H1 (cell line): ENCODE measurements at regions not wholly inside any gene's neighbourhood (a gene's known extent, or its start where the extent isn't known, plus 50 kb on each side); places are given as distances from the start of the nearest gene placed in this dataset.

Experiments used
- CTCF ChIA-PET: fragments of 300-600 bp; sonication (Branson Sonifier 250); formaldehyde crosslinking; loops from one replicate; lab custom pipeline; 2021; ENCODE audit not compliant: partially characterized antibody; lab: Charles Lee
- POLR2A ChIA-PET: fragments of 300-600 bp; sonication (Branson Sonifier 250); formaldehyde crosslinking; loops from one replicate; lab custom pipeline; 2021; ENCODE audit warnings: inconsistent platforms; ENCODE audit not compliant: partially characterized antibody; lab: Charles Lee
- DNase-seq, 2 experiments: peaks; one replicate each; pipeline versions ENCODE4 v3.0.0 to v3.0.0-alpha.2; 2010 to 2022; ENCODE audit warnings: low spot score in 2 of 2, low read depth in 1 of 2, mixed read lengths in 1 of 2
- FAIRE-seq: peaks from 2 replicates; lab custom pipeline; 2011; peaks lifted over from hg19 to GRCh38; lab: Jason Lieb, UNC
- H2AFZ ChIP-seq: 2 replicates; pipeline ENCODE4 v1.8.1; 2012; ENCODE audit warnings: low read length, inconsistent platforms
- H2AK5ac ChIP-seq: 2 replicates; pipeline ENCODE4 v1.6.1; 2013; ENCODE audit warnings: low read depth, low read length
- H2BK120ac ChIP-seq: replicated peaks from 2 replicates; pipeline ENCODE3; 2013; ENCODE audit warnings: low read depth, low read length, inconsistent platforms
- H2BK12ac ChIP-seq: 2 replicates; pipeline ENCODE4 v1.6.1; 2013; ENCODE audit warnings: low read depth, low read length
- H2BK15ac ChIP-seq: 2 replicates; pipeline ENCODE4 v1.6.1; 2013; ENCODE audit warnings: low read length
- H2BK20ac ChIP-seq: 2 replicates; pipeline ENCODE4 v1.6.1; 2013; ENCODE audit warnings: low read length
- H2BK5ac ChIP-seq: 2 replicates; pipeline ENCODE4 v1.6.1; 2013; ENCODE audit warnings: low read depth, low read length
- H3K14ac ChIP-seq: 2 replicates; pipeline ENCODE4 v1.6.1; 2013; ENCODE audit warnings: inconsistent platforms; ENCODE audit not compliant: insufficient read length
- H3K18ac ChIP-seq: 2 replicates; pipeline ENCODE4 v1.6.1; 2013; ENCODE audit warnings: low read length; ENCODE audit errors: extremely low read depth
- H3K23ac ChIP-seq: 2 replicates; pipeline ENCODE4 v1.6.1; 2013; ENCODE audit warnings: inconsistent platforms; ENCODE audit not compliant: insufficient read length
- H3K23me2 ChIP-seq: 2 replicates; pipeline ENCODE4 v1.6.1; 2013; ENCODE audit warnings: low read depth, low read length
- H3K27ac ChIP-seq: 2 replicates; pipeline ENCODE4 v1.6.1; 2011; ENCODE audit warnings: low read depth, low read length, inconsistent platforms
- H3K27me3 ChIP-seq, 4 experiments: replicated peaks in 1 of 4; 1 replicate in 1 of 4; 2 replicates in 3 of 4; pipeline versions ENCODE4 v1.6.1 to v1.8.1; 2011 to 2013; ENCODE audit warnings: low read length in 3 of 4, mild to moderate bottlenecking in 3 of 4, inconsistent platforms in 2 of 4, mixed read lengths in 2 of 4, moderate library complexity in 1 of 4; ENCODE audit not compliant: control insufficient read depth in 3 of 4, insufficient read depth in 3 of 4; ENCODE audit errors: extremely low read depth in 1 of 4
- H3K36me3 ChIP-seq, 4 experiments: 2 replicates each; pipeline versions ENCODE4 v1.6.1 to v1.8.1; 2011 to 2013; ENCODE audit warnings: mild to moderate bottlenecking in 4 of 4, low read length in 3 of 4, moderate library complexity in 2 of 4, control low read depth in 1 of 4, inconsistent platforms in 1 of 4; ENCODE audit not compliant: insufficient read depth in 4 of 4, control insufficient read depth in 2 of 4
- H3K4ac ChIP-seq: replicated peaks from 2 replicates; pipeline ENCODE3; 2013; ENCODE audit warnings: low read length, low read depth, mixed read lengths, inconsistent platforms; ENCODE audit not compliant: insufficient read length
- H3K4me1 ChIP-seq, 4 experiments: replicated peaks in 1 of 4; 1 replicate in 1 of 4; 2 replicates in 3 of 4; pipeline versions ENCODE4 v1.6.1 to v1.8.1; 2011 to 2013; ENCODE audit warnings: low read length in 3 of 4, inconsistent platforms in 2 of 4, mixed read lengths in 1 of 4; ENCODE audit not compliant: insufficient read depth in 4 of 4, control insufficient read depth in 3 of 4
- H3K4me2 ChIP-seq, 2 experiments: 2 replicates each; pipeline versions ENCODE4 v1.6.1 to v1.8.1; 2011 to 2013; ENCODE audit warnings: low read depth in 2 of 2, low read length in 2 of 2, control low read depth in 1 of 2, inconsistent platforms in 1 of 2, mild to moderate bottlenecking in 1 of 2; ENCODE audit not compliant: insufficient read depth in 1 of 2
- H3K4me3 ChIP-seq, 4 experiments: fragments of 200-600, 300-600 bp in 1 of 4; sonication (generic), shearing (Covaris generic), sonication (Bioruptor Twin) in 1 of 4; 2 replicates each; pipeline versions ENCODE4 v1.5.1 to v1.8.1; 2011 to 2016; ENCODE audit warnings: low read length in 4 of 4, low read depth in 3 of 4, control low read depth in 2 of 4, inconsistent platforms in 2 of 4, mild to moderate bottlenecking in 2 of 4, mixed read lengths in 1 of 4, moderate library complexity in 1 of 4; ENCODE audit not compliant: insufficient read depth in 2 of 4; ENCODE audit errors: extremely low read depth in 1 of 4
- H3K56ac ChIP-seq: replicated peaks from 2 replicates; pipeline ENCODE3; 2013; ENCODE audit warnings: low read depth, mild to moderate bottlenecking, mixed read lengths, low read length, inconsistent platforms; ENCODE audit not compliant: insufficient read length
- H3K79me1 ChIP-seq: 2 replicates; pipeline ENCODE4 v1.6.1; 2013; ENCODE audit warnings: low read depth, low read length, control low read depth
- H3K79me2 ChIP-seq, 2 experiments: 2 replicates each; pipeline versions ENCODE4 v1.6.1 to v1.8.1; 2012 to 2013; ENCODE audit warnings: low read length in 2 of 2, mild to moderate bottlenecking in 2 of 2, inconsistent platforms in 1 of 2; ENCODE audit not compliant: insufficient read depth in 2 of 2, control insufficient read depth in 1 of 2
- H3K9ac ChIP-seq, 4 experiments: replicated peaks in 1 of 4; 1 replicate in 1 of 4; 2 replicates in 3 of 4; pipeline versions ENCODE4 v1.6.1 to v1.8.1; 2011 to 2013; ENCODE audit warnings: low read depth in 3 of 4, low read length in 3 of 4, control low read depth in 2 of 4, mild to moderate bottlenecking in 2 of 4, moderate library complexity in 2 of 4, inconsistent platforms in 1 of 4; ENCODE audit errors: extremely low read depth in 1 of 4
- H3K9me3 ChIP-seq, 2 experiments: 2 replicates each; pipeline versions ENCODE4 v1.6.1 to v1.8.1; 2012 to 2013; ENCODE audit warnings: mild to moderate bottlenecking in 2 of 2, moderate library complexity in 2 of 2, control low read depth in 1 of 2, inconsistent platforms in 1 of 2, low read depth in 1 of 2, low read length in 1 of 2, mixed read lengths in 1 of 2; ENCODE audit not compliant: insufficient read depth in 2 of 2
- H4K20me1 ChIP-seq, 2 experiments: replicated peaks in 1 of 2; 2 replicates each; pipeline versions ENCODE3 to v1.8.1; 2011 to 2013; ENCODE audit warnings: inconsistent platforms in 2 of 2, low read length in 2 of 2, mild to moderate bottlenecking in 1 of 2; ENCODE audit not compliant: insufficient read depth in 2 of 2, control insufficient read depth in 1 of 2
- H4K5ac ChIP-seq: 2 replicates; pipeline ENCODE4 v1.6.1; 2013; ENCODE audit warnings: low read length, low read depth, mixed read lengths, inconsistent platforms; ENCODE audit not compliant: insufficient read length
- H4K8ac ChIP-seq: 2 replicates; pipeline ENCODE4 v1.8.0; 2013; ENCODE audit warnings: mild to moderate bottlenecking, moderate library complexity, low read length, inconsistent platforms; ENCODE audit not compliant: insufficient read depth; ENCODE audit errors: extremely low read depth
- H4K91ac ChIP-seq: replicated peaks from 2 replicates; pipeline ENCODE3; 2013; ENCODE audit warnings: low read length, mixed read lengths, inconsistent platforms; ENCODE audit not compliant: insufficient read length
- CEBPB ChIP-seq: IDR thresholded peaks from 2 replicates; pipeline ENCODE4 v1.6.1; 2012; ENCODE audit warnings: low read depth, low read length
- CHD2 ChIP-seq: IDR thresholded peaks from 2 replicates; pipeline ENCODE4 v1.6.1; 2012; ENCODE audit warnings: low read length, improper control_type of control experiment
- HDAC2 ChIP-seq, 2 experiments: fragments of 300-600 bp in 1 of 2; sonication (generic) in 1 of 2; IDR thresholded peaks; 2 replicates each; pipeline ENCODE4 v1.6.1; 2011 to 2012; ENCODE audit warnings: low read depth in 2 of 2, low read length in 2 of 2, mild to moderate bottlenecking in 2 of 2, moderate library complexity in 2 of 2, borderline replicate concordance in 1 of 2, inconsistent platforms in 1 of 2
- HDAC6 ChIP-seq: IDR thresholded peaks from one replicate; pipeline ENCODE4 v1.7.1; 2012; ENCODE audit warnings: low read depth, mild to moderate bottlenecking, inconsistent platforms, low read length, moderate library complexity
- MAFK ChIP-seq: IDR thresholded peaks from 2 replicates; pipeline ENCODE4 v1.6.1; 2012; ENCODE audit warnings: low read depth, mild to moderate bottlenecking, improper control_type of control experiment, low read length
- RXRA ChIP-seq: IDR thresholded peaks from 2 replicates; pipeline ENCODE4 v1.6.1; 2011; ENCODE audit warnings: low read depth, mild to moderate bottlenecking, low read length, moderate library complexity; ENCODE audit not compliant: insufficient read depth
- SP2 ChIP-seq: IDR thresholded peaks from 2 replicates; pipeline ENCODE4 v1.6.1; 2012; ENCODE audit warnings: mild to moderate bottlenecking, low read length, inconsistent platforms
- TBP ChIP-seq: IDR thresholded peaks from 2 replicates; pipeline ENCODE4 v1.6.1; 2011; ENCODE audit warnings: low read depth, low read length, improper control_type of control experiment
- TCF12 ChIP-seq: IDR thresholded peaks from 2 replicates; pipeline ENCODE4 v1.6.1; 2011; ENCODE audit warnings: low read depth, mild to moderate bottlenecking, low read length
- WGBS, 2 experiments: shearing (Covaris generic) in 1 of 2; methylation state at CpG; one replicate each; pipeline versions ENCODE4 v1.1.6 to v1.1.7; 2013 to 2015; ENCODE audit warnings: low lambda C conversion rate in 2 of 2, mixed read lengths in 2 of 2, inconsistent platforms in 1 of 2, low coverage in 1 of 2, missing lambda C conversion rate in 1 of 2; ENCODE audit not compliant: insufficient replicate concordance in 2 of 2, insufficient coverage in 1 of 2, insufficient read length in 1 of 2; ENCODE audit errors: extremely low coverage in 1 of 2, missing lambda C conversion rate in 1 of 2; 5-methylcytosine and 5-hydroxymethylcytosine counted together
- TF ChIP-seq, protein P1 (sequence below): IDR thresholded peaks from 2 replicates; pipeline ENCODE4 v1.6.1; 2011; ENCODE audit warnings: low read length, improper control_type of control experiment

DNA sequence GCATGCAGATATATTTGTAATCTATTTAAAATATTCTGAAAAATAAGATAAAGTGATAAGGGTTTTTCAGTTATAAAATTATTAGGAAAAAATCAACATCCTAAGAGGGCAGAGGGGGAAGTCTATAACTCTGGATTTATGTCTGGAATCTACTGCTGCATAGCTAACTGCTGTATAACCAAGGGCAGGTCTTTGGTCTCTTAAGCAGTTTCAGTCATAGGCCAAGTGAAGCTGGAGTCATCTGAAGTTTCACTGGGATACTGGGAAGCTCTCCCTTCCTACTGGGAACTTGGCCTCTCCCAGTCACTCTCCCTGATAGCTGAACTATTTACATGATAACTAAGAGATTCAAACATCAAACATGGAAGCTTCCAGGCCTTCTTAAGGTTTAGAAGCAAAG, 1409.9 kb upstream of the PCDH7 start (continued):
- TF ChIP-seq RXRA, result no peak

- CTCF ChIA-PET, result no interaction called here
- Histone ChIP-seq H3K27me3 (no peaks in the 10 kb centered on the region), H3K23ac (no peak overlapping the region), H2AFZ (no peak overlapping the region), H3K9ac (no peak overlapping the region), H4K91ac (no peak overlapping the region), H2BK15ac (no peak overlapping the region), H4K20me1 (no peaks in the 10 kb centered on the region), H3K18ac (no peak overlapping the region), H3K79me1 (no peaks in the 10 kb centered on the region), H3K4me3 (no peak overlapping the region), H3K36me3 (no peaks in the 10 kb centered on the region), H2BK5ac (no peak overlapping the region), H3K14ac (no peak overlapping the region), H2BK120ac (no peak overlapping the region), H3K27ac (no peak overlapping the region), H2BK12ac (no peak overlapping the region), H3K56ac (no peak overlapping the region), H3K79me2 (no peaks in the 10 kb centered on the region), H3K23me2 (peaks cover 2% of the 10 kb centered on the region; the same call in 1 of the 2 replicates), H4K5ac (no peak overlapping the region), H3K4ac (no peak overlapping the region), H3K4me1 (no peaks in the 10 kb centered on the region), H2AK5ac (no peak overlapping the region), H3K9me3 (no peaks in the 10 kb centered on the region), H3K4me2 (no peak overlapping the region), H2BK20ac (no peak overlapping the region), H4K8ac (no peak overlapping the region)
- POLR2A ChIA-PET, result no interaction called here
- FAIRE-seq (no peak), DNase-seq (no peak)
- WGBS, 2 experiments, result 81% methylated on average over 1 of the region's 1 CpG; no CpG with 5 or more reads in 1 of the 2 experiments
- TF ChIP-seq TCF12, result no peak
- no peak for TF ChIP-seq CHD2
- no peak for TF ChIP-seq HDAC6
- no peak for TF ChIP-seq CEBPB
- TF ChIP-seq TBP, result no peak
- TF ChIP-seq, protein P1, sequence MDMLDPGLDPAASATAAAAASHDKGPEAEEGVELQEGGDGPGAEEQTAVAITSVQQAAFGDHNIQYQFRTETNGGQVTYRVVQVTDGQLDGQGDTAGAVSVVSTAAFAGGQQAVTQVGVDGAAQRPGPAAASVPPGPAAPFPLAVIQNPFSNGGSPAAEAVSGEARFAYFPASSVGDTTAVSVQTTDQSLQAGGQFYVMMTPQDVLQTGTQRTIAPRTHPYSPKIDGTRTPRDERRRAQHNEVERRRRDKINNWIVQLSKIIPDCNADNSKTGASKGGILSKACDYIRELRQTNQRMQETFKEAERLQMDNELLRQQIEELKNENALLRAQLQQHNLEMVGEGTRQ, result no peak
- TF ChIP-seq RXRA, result no peak
- no peak for TF ChIP-seq SP2
- TF ChIP-seq HDAC2 (IDR thresholded peaks at IDR 0.05; ENCODE audit: borderline replicate concordance in 1 of 2, low read depth in 2 of 2, low read length in 2 of 2), result no peak
- no peak for TF ChIP-seq MAFK
Observed at GRCh38 chr4:29311247-29311646, 1408.9 kb upstream of the PCDH7 start.
